ENCODE measurements at regions not wholly inside any gene's neighbourhood (a gene's known extent, or its start where the extent isn't known, plus 50 kb on each side); places are given as distances from the start of the nearest gene placed in this dataset.

GRCh38 chr3:28792604-28793003, 444.0 kb upstream of the AZI2 start:
- Histone ChIP-seq H3K4me1 (ENCODE audit: control insufficient read depth, insufficient read depth, low read length) (no peaks in the 10 kb centered on the region), H3K4me3 (ENCODE audit: low read length in 2 of 2) (no peak overlapping the region), H3K27ac (ENCODE audit: low read length) (no peak overlapping the region), H3K9ac (ENCODE audit: low read length in 2 of 2) (no peak overlapping the region), H3K36me3 (ENCODE audit: control insufficient read depth in 2 of 2, insufficient read depth in 2 of 2, low read length in 2 of 2) (no peaks in the 10 kb centered on the region), H3K27me3 (ENCODE audit: control insufficient read depth in 1 of 2, insufficient read depth in 2 of 2, low read length in 2 of 2) (no peaks in the 10 kb centered on the region), H3K9me3 (ENCODE audit: control insufficient read depth in 2 of 2, low read length in 2 of 2) (no peaks in the 10 kb centered on the region)

DNA sequence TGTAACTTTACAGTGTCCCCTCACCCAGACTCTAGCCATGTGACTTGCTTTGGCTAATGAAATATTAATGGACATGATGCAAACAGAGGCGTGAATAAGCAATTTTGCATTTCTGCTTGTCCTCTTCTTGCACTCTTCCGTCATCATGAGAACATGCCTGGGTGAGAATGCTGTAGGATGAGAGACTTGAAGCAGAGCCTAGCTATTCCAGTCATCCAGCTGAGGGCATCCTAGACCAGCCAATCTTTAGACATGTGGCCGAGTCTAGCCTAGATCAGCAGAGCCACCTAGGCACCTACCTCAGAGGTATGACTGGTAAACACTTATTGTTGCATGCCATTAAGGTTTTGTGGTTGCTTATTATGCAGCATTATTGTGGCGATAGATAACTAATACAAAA, 450.5 kb upstream of the AZI2 start:
- H3K9me3 ChIP-seq (ENCODE audit: control insufficient read depth in 2 of 2, low read length in 2 of 2) = no peaks in the 10 kb centered on the region
- no peaks in the 10 kb centered on the region for H3K27me3 ChIP-seq (ENCODE audit: control insufficient read depth in 1 of 2, insufficient read depth in 2 of 2, low read length in 2 of 2)
- H3K9ac ChIP-seq (ENCODE audit: low read length in 2 of 2) = no peak overlapping the region
- no peaks in the 10 kb centered on the region for H3K4me1 ChIP-seq (ENCODE audit: control insufficient read depth, insufficient read depth, low read length)
- H3K4me3 ChIP-seq (ENCODE audit: low read length in 2 of 2) = no peak overlapping the region
- no peaks in the 10 kb centered on the region for H3K36me3 ChIP-seq (ENCODE audit: control insufficient read depth in 2 of 2, insufficient read depth in 2 of 2, low read length in 2 of 2)
- H3K27ac ChIP-seq (ENCODE audit: low read length) = no peak overlapping the region

DNA sequence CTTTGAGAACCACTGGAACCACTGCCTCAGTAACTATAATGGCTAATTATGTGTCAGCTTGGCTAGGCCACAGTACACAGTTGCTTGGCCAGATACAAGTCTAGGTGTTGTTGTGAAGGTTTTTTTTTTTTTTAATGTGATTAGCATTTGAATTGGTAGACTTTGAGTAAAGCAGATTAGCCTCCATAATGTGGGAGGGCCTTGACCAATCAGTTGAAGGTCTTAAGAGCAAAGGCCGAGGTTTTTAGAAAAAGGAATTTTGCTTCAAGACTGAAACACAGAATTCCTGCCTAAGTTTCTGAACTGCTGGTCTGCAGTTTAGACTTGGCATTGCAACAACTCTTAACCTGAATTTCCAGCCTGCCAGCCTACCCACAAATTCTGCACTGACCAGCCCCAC, 451.6 kb upstream of the AZI2 start:
- H3K27me3 ChIP-seq (ENCODE audit: control insufficient read depth in 1 of 2, insufficient read depth in 2 of 2, low read length in 2 of 2) = no peaks in the 10 kb centered on the region
- H3K36me3 ChIP-seq (ENCODE audit: control insufficient read depth in 2 of 2, insufficient read depth in 2 of 2, low read length in 2 of 2) = no peaks in the 10 kb centered on the region
- H3K9ac ChIP-seq (ENCODE audit: low read length in 2 of 2) = no peak overlapping the region
- H3K27ac ChIP-seq (ENCODE audit: low read length) = no peak overlapping the region
- H3K4me1 ChIP-seq (ENCODE audit: control insufficient read depth, insufficient read depth, low read length) = no peaks in the 10 kb centered on the region
- H3K4me3 ChIP-seq (ENCODE audit: low read length in 2 of 2) = no peak overlapping the region
- no peaks in the 10 kb centered on the region for H3K9me3 ChIP-seq (ENCODE audit: control insufficient read depth in 2 of 2, low read length in 2 of 2)

DNA sequence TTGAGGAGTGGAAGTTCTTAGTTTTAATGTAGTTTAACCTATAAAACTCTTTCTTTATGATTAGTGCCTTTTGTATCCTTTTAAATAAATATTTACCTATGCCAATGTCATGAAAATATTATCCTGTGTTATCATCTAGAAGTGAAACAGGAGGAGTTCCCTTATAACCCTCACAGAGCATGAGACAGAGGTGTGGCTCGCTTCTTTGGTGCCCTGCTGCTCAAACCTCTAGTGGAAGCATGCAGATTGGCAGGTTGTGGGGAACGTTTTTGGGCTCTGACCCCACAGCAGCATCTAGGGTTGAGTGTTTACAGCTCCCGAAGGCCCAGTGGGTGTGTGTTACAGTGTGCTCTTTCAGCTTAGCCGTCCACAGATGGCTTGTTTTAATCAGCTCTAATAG, 459.4 kb upstream of the AZI2 start:
- no peaks in the 10 kb centered on the region for H3K36me3 ChIP-seq (ENCODE audit: control insufficient read depth in 2 of 2, insufficient read depth in 2 of 2, low read length in 2 of 2)
- no peak overlapping the region for H3K4me3 ChIP-seq (ENCODE audit: low read length in 2 of 2)
- no peak overlapping the region for H3K27ac ChIP-seq (ENCODE audit: low read length)
- H3K27me3 ChIP-seq (ENCODE audit: control insufficient read depth in 1 of 2, insufficient read depth in 2 of 2, low read length in 2 of 2) = no peaks in the 10 kb centered on the region
- H3K9me3 ChIP-seq (ENCODE audit: control insufficient read depth in 2 of 2, low read length in 2 of 2) = no peaks in the 10 kb centered on the region
- no peaks in the 10 kb centered on the region for H3K4me1 ChIP-seq (ENCODE audit: control insufficient read depth, insufficient read depth, low read length)
- H3K9ac ChIP-seq (ENCODE audit: low read length in 2 of 2) = no peak overlapping the region

- Histone ChIP-seq H3K27me3 (ENCODE audit: control insufficient read depth in 1 of 2, insufficient read depth in 2 of 2, low read length in 2 of 2) (no peaks in the 10 kb centered on the region), H3K9ac (ENCODE audit: low read length in 2 of 2) (no peak overlapping the region), H3K36me3 (ENCODE audit: control insufficient read depth in 2 of 2, insufficient read depth in 2 of 2, low read length in 2 of 2) (no peaks in the 10 kb centered on the region), H3K27ac (ENCODE audit: low read length) (no peak overlapping the region), H3K4me3 (ENCODE audit: low read length in 2 of 2) (no peak overlapping the region), H3K4me1 (ENCODE audit: control insufficient read depth, insufficient read depth, low read length) (no peaks in the 10 kb centered on the region), H3K9me3 (ENCODE audit: control insufficient read depth in 2 of 2, low read length in 2 of 2) (no peaks in the 10 kb centered on the region)
These were observed 464.9 kb upstream of the RBMS3 start for GRCh38 chr3:28816017-28816416.

- H3K4me1 ChIP-seq (ENCODE audit: control insufficient read depth, insufficient read depth, low read length) = no peaks in the 10 kb centered on the region
- H3K36me3 ChIP-seq (ENCODE audit: control insufficient read depth in 2 of 2, insufficient read depth in 2 of 2, low read length in 2 of 2) = no peaks in the 10 kb centered on the region
- H3K27me3 ChIP-seq (ENCODE audit: control insufficient read depth in 1 of 2, insufficient read depth in 2 of 2, low read length in 2 of 2) = no peaks in the 10 kb centered on the region
- H3K9ac ChIP-seq (ENCODE audit: low read length in 2 of 2) = no peak overlapping the region
- no peak overlapping the region for H3K4me3 ChIP-seq (ENCODE audit: low read length in 2 of 2)
- no peaks in the 10 kb centered on the region for H3K9me3 ChIP-seq (ENCODE audit: control insufficient read depth in 2 of 2, low read length in 2 of 2)
- H3K27ac ChIP-seq (ENCODE audit: low read length) = no peak overlapping the region
These were observed 456.6 kb upstream of the RBMS3 start for GRCh38 chr3:28824316-28824715.

DNA sequence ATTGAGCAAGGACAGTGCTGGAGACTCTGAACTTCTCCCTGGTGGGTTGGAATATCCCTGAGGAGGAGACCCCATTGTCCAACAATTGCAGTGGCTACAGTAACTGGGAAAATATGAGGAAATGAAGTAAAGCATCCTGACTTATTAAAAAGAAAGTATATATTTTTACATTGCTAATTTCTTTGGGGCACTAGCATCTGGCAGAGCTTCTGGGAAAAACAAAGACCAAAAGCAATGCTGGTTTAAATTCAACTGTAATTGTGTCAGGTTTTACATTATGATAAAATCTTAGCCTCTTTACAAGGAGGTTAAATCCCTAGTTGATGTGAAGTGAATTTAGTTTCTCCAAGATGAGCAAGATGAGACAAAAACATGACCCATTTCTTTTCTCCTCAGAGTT, 454.0 kb upstream of the RBMS3 start:
- no peaks in the 10 kb centered on the region for H3K4me1 ChIP-seq (ENCODE audit: control insufficient read depth, insufficient read depth, low read length)
- H3K4me3 ChIP-seq (ENCODE audit: low read length in 2 of 2) = no peak overlapping the region
- no peak overlapping the region for H3K27ac ChIP-seq (ENCODE audit: low read length)
- H3K27me3 ChIP-seq (ENCODE audit: control insufficient read depth in 1 of 2, insufficient read depth in 2 of 2, low read length in 2 of 2) = no peaks in the 10 kb centered on the region
- no peaks in the 10 kb centered on the region for H3K9me3 ChIP-seq (ENCODE audit: control insufficient read depth in 2 of 2, low read length in 2 of 2)
- no peaks in the 10 kb centered on the region for H3K36me3 ChIP-seq (ENCODE audit: control insufficient read depth in 2 of 2, insufficient read depth in 2 of 2, low read length in 2 of 2)
- no peak overlapping the region for H3K9ac ChIP-seq (ENCODE audit: low read length in 2 of 2)

DNA sequence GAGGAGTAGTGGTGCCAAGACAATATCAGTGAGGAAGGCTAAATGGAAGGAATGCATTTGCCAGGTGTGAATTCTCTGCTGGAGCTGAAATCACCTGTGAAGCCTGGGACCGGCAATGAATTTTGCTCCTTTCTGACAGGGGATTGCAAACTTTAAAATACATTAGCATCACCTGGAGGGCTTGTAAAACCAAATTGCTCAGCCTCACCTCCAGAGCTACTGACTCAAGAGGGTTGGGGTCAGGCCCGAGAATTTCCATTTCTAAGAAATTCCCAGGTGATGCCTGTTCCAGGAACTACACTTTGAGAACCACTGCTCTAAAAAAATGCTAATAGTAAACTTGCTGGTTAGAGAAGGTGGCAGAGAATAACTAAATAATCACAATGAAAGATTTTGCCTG, 445.6 kb upstream of the RBMS3 start:
- no peak overlapping the region for H3K27ac ChIP-seq (ENCODE audit: low read length)
- H3K9me3 ChIP-seq (ENCODE audit: control insufficient read depth in 2 of 2, low read length in 2 of 2) = peaks cover 0 to 2% of the 10 kb centered on the region in 2 donors
- no peak overlapping the region for H3K4me3 ChIP-seq (ENCODE audit: low read length in 2 of 2)
- H3K27me3 ChIP-seq (ENCODE audit: control insufficient read depth in 1 of 2, insufficient read depth in 2 of 2, low read length in 2 of 2) = no peaks in the 10 kb centered on the region
- H3K9ac ChIP-seq (ENCODE audit: low read length in 2 of 2) = no peak overlapping the region
- no peaks in the 10 kb centered on the region for H3K4me1 ChIP-seq (ENCODE audit: control insufficient read depth, insufficient read depth, low read length)
- H3K36me3 ChIP-seq (ENCODE audit: control insufficient read depth in 2 of 2, insufficient read depth in 2 of 2, low read length in 2 of 2) = no peaks in the 10 kb centered on the region

DNA sequence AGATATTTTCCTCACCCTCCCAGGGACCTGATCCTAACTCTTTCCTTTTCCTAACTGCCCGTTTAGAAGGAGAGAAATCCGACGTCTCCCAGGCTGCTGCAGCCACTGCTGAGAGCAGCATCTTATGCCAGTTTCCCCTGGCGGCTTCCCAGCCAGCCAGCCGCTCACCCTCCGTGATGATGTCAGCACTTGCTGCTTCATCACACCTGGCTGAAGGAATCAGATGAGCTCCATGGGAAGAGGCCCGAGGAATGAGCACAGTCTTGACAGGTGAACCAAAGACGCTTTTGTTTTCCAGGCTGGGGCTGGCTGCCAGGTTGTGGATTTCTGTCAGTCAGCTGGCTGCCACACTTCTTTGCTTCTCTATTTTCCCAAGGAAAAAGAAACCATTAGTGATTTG, 445.1 kb upstream of the RBMS3 start:
- H3K4me1 ChIP-seq (ENCODE audit: control insufficient read depth, insufficient read depth, low read length) = no peaks in the 10 kb centered on the region
- H3K4me3 ChIP-seq (ENCODE audit: low read length in 2 of 2) = no peak overlapping the region
- H3K36me3 ChIP-seq (ENCODE audit: control insufficient read depth in 2 of 2, insufficient read depth in 2 of 2, low read length in 2 of 2) = no peaks in the 10 kb centered on the region
- H3K27ac ChIP-seq (ENCODE audit: low read length) = no peak overlapping the region
- no peaks in the 10 kb centered on the region for H3K27me3 ChIP-seq (ENCODE audit: control insufficient read depth in 1 of 2, insufficient read depth in 2 of 2, low read length in 2 of 2)
- peaks cover 0 to 2% of the 10 kb centered on the region in 2 donors for H3K9me3 ChIP-seq (ENCODE audit: control insufficient read depth in 2 of 2, low read length in 2 of 2)
- H3K9ac ChIP-seq (ENCODE audit: low read length in 2 of 2) = no peak overlapping the region

DNA sequence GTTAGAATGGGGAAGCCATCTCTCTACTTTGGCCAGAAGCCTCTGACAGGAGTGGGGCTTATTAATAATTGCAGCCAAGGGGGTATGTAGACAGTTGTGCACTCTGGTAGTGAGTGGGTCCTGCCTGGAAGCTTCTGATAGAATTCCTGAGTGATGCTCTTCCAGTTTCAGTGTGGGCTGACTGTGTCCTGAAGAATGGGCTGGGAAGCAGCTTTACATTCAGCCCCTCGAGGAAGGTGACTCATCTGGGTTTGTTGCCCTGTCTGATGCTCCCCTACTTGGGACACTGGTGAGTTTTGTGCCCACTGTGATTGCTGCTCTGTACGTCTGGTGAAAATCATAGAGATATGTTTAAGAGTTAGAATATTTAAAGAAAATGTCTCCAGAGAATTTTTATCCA, 444.7 kb upstream of the RBMS3 start:
- Histone ChIP-seq H3K27ac (ENCODE audit: low read length) (no peak overlapping the region), H3K4me1 (ENCODE audit: control insufficient read depth, insufficient read depth, low read length) (no peaks in the 10 kb centered on the region), H3K4me3 (ENCODE audit: low read length in 2 of 2) (no peak overlapping the region), H3K9me3 (ENCODE audit: control insufficient read depth in 2 of 2, low read length in 2 of 2) (peaks cover 0 to 2% of the 10 kb centered on the region in 2 donors), H3K27me3 (ENCODE audit: control insufficient read depth in 1 of 2, insufficient read depth in 2 of 2, low read length in 2 of 2) (no peaks in the 10 kb centered on the region), H3K9ac (ENCODE audit: low read length in 2 of 2) (no peak overlapping the region), H3K36me3 (ENCODE audit: control insufficient read depth in 2 of 2, insufficient read depth in 2 of 2, low read length in 2 of 2) (no peaks in the 10 kb centered on the region)

- Histone ChIP-seq H3K27ac (ENCODE audit: low read length) (no peak overlapping the region), H3K4me1 (ENCODE audit: control insufficient read depth, insufficient read depth, low read length) (no peaks in the 10 kb centered on the region), H3K4me3 (ENCODE audit: low read length in 2 of 2) (no peak overlapping the region), H3K9me3 (ENCODE audit: control insufficient read depth in 2 of 2, low read length in 2 of 2) (no peaks in the 10 kb centered on the region), H3K9ac (ENCODE audit: low read length in 2 of 2) (no peak overlapping the region), H3K27me3 (ENCODE audit: control insufficient read depth in 1 of 2, insufficient read depth in 2 of 2, low read length in 2 of 2) (no peaks in the 10 kb centered on the region), H3K36me3 (ENCODE audit: control insufficient read depth in 2 of 2, insufficient read depth in 2 of 2, low read length in 2 of 2) (no peaks in the 10 kb centered on the region)
These were observed 439.9 kb upstream of the RBMS3 start for GRCh38 chr3:28840976-28841376.

- Histone ChIP-seq H3K9me3 (ENCODE audit: control insufficient read depth in 2 of 2, low read length in 2 of 2) (no peaks in the 10 kb centered on the region), H3K27ac (ENCODE audit: low read length) (no peak overlapping the region), H3K4me1 (ENCODE audit: control insufficient read depth, insufficient read depth, low read length) (no peaks in the 10 kb centered on the region), H3K36me3 (ENCODE audit: control insufficient read depth in 2 of 2, insufficient read depth in 2 of 2, low read length in 2 of 2) (no peaks in the 10 kb centered on the region), H3K27me3 (ENCODE audit: control insufficient read depth in 1 of 2, insufficient read depth in 2 of 2, low read length in 2 of 2) (no peaks in the 10 kb centered on the region), H3K9ac (ENCODE audit: low read length in 2 of 2) (no peak overlapping the region), H3K4me3 (ENCODE audit: low read length in 2 of 2) (no peak overlapping the region)
These were observed 439.4 kb upstream of the RBMS3 start for GRCh38 chr3:28841441-28841840.

Data from stomach smooth muscle (tissue), 2 donors.